GM12892 (cell line): ENCODE measurements at regions not wholly inside any gene's neighbourhood (a gene's known extent, or its start where the extent isn't known, plus 50 kb on each side); places are given as distances from the start of the nearest gene placed in this dataset.

ENCODE experiments used
- DNase-seq: peaks from one replicate; pipeline ENCODE4 v3.0.0; 2011; ENCODE audit not compliant: insufficient read length
- FAIRE-seq: peaks from 2 replicates; lab custom pipeline; 2011; peaks lifted over from hg19 to GRCh38; lab: Jason Lieb, UNC
- POLR2A ChIP-seq: IDR thresholded peaks from 2 replicates; pipeline ENCODE4 v1.6.1; 2011; ENCODE audit warnings: low read depth, low read length, control low read depth
- POLR2AphosphoS5 ChIP-seq: IDR thresholded peaks from 2 replicates; pipeline ENCODE4 v1.6.1; 2011; ENCODE audit warnings: low read depth, low read length, control low read depth
- TAF1 ChIP-seq: IDR thresholded peaks from 2 replicates; pipeline ENCODE4 v1.6.1; 2011; ENCODE audit warnings: low read depth, mild to moderate bottlenecking, control low read depth, low read length, borderline replicate concordance

GRCh38 chr13:60335531-60335930 lies 61.5 kb upstream of the TDRD3 start:
- TF ChIP-seq TAF1: no peak
- TF ChIP-seq POLR2A: no peak
- TF ChIP-seq POLR2AphosphoS5: no peak
- DNase-seq: no peak
- no peak for FAIRE-seq

GRCh38 chr13:60338754-60339153 lies 58.3 kb upstream of the TDRD3 start:
- DNase-seq (no peak), FAIRE-seq (no peak)
- TF ChIP-seq TAF1: no peak
- TF ChIP-seq POLR2A: no peak
- no peak for TF ChIP-seq POLR2AphosphoS5

DNA sequence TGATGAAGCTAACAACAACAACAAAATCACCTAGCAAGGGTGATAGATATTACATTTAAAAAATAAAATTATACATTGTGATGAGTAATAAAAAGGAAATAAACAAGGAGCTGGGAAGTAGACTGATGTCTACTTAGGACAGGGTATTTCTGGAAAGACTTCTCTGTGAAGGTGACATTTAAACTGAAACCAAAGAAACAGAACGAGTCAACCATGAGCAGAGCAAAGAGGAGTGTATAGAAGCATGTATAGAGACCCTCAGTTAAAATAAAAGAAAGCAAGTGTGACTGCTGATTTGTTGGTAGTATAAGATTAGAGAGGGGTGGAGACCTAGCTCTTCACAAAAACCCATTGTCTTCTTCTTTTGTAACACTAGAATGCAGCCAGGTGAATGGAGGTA lies 53.0 kb upstream of the TDRD3 start:
- no peak for FAIRE-seq
- no peak for TF ChIP-seq POLR2A
- no peak for TF ChIP-seq POLR2AphosphoS5
- TF ChIP-seq TAF1: no peak
- DNase-seq: no peak

DNA sequence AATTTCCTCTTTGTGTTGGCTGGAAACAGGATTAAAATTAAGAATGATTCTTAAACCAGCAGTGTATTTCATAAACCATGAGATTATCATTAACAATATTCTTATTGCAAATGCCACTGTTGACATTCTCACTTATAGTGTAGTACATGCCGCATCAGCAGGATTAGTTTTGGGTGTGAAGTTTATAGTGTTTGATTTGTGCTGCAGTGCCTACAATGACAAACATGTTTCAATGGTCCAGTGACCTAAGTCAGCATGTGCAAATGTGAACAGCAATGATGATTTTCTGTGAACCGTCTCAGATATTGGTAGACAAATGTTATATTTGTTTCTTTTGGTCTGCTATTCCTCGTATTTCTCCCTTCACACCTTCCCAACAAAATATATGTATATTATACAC lies 49.8 kb upstream of the TDRD3 start:
- TF ChIP-seq POLR2A (no peak), TAF1 (no peak), POLR2AphosphoS5 (no peak)
- FAIRE-seq: no peak
- no peak for DNase-seq
